Activated T-cell treated with anti-CD3 and anti-CD28 coated beads for 24 hours (primary cell): ENCODE measurements at regions not wholly inside any gene's neighbourhood (a gene's known extent, or its start where the extent isn't known, plus 50 kb on each side); places are given as distances from the start of the nearest gene placed in this dataset.
"Not testable (repeated sequence)": the region's sequence is repeated elsewhere in the genome, so short reads cannot be mapped to it uniquely, and the experiment has no call there.

Experiments
- DNase-seq: peaks from one replicate; pipeline ENCODE4 v3.0.0-alpha.2; 2020; ENCODE audit warnings: low read depth

DNA sequence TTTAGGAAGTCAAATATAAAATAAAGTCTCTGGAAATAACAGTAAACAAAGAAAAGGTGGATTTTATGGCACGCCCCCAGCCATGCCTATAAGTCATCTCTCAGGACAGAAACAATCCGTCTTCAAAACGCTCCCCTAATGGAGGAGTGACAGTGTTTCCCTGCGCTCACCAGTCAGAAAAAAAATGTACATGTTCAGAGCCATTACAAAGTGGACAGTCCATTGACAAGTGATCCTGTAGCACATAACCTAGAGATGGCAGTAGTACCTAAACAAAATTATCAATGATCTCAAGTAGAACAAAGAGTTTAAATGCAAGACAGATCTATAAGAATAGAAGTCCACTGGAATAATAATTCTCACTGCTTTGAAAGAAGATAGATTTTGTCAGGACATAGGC is 891.7 kb upstream of the MIR17HG start:
- no peak for DNase-seq

GRCh38 chr13:90461398-90461797 is 886.1 kb upstream of the MIR17HG start:
- DNase-seq = no peak

DNA sequence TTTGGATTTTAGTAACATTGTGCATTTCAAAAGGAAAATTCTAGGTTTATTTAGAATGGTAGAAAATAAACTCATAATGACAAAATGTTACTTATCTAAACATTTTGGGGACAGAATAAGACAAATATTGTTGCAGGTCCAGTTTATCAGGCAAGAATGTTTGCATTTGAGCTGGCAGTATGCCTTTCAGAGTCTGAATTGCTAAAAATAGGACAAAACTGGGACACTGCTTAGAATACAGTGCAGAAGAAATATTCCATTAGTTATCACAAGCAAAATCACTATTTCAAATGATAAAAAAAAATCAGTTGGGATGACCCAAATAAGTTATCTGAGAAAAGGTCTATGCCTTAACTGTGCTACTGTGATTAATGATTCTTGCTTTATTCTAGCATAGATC is 870.3 kb upstream of the MIR17HG start:
- no peak for DNase-seq

DNA sequence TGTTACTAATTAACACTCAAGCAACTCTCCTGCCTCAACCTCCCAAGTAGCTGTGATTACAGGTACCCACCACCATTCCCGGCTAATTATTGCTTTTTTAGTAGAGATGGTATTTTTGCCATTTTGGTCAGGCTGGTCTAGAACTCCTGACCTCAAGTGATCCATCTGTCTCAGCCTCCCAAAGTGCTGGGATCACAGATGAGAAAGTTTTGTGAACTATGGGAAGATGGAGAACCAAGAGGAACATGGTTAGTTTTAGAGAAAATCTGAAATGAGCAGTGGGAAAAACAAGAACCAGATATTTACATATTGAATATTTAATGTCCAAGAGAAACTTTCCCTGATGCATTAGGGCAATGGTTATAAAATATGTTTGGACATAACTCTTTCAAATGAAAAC is 863.6 kb upstream of the MIR17HG start:
- DNase-seq = no peak

DNA sequence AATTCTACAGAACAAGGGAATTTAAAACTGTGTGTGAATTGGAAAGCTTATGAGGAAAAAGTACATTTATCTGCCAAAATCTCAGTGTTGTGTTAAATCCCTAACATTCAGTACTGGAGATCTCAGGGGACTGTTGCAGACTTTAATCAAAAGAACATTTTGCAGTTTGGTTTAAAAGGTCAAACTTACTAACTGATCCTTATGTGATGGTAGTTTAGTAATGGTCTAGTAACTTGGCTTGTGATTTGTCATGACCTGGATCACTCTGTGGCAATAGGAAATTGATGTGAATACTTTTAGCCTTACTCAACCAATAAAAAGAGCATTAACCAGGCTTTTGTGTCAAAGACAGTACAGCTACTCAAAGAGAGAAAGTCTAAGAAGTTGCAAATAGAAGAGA is 862.1 kb upstream of the MIR17HG start:
- DNase-seq = no peak

- no peak for DNase-seq
These were observed 854.6 kb upstream of the MIR17HG start for GRCh38 chr13:90492872-90493271.

DNA sequence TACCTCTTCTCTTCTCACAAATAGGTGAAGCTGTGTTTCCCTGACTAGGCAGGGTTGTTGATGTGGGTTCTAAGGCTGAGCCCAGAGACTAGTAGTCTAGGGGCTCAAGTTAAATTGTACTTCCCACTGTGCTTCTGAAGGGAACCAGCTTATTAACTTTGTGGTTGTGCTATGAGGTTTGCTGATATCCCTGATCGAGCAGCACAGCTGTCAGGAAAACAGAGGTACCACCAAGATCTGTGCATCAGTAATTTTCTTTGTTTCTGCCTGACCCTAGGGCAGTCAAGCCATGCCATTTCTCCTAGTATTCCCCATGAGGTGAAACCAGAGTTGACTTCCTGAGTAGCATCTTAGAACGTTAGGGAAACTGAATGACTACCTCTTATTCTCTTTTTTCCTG is 853.8 kb upstream of the MIR17HG start:
- no peak for DNase-seq

- not testable (repeated sequence) for DNase-seq
These were observed 852.6 kb upstream of the MIR17HG start for GRCh38 chr13:90494849-90495248.

DNA sequence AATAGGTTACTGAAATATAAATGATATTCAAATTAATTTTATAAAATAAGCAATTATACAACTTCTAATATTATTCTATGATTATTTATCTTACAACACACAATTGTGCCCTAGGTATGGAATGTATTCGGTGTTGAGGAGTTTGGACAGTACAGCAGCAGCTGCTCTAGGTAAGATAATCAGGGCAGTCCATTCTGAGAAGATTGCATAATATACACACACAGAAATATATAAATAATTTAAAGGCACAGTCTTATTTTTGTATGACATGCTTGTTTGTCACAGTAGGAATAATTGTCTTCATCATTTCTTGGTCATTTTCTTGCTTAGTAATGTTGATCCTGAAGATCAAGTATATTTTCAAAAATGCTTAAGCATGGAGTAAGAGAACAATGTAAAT is 849.4 kb upstream of the MIR17HG start:
- DNase-seq = no peak

GRCh38 chr13:90498816-90499215 is 848.7 kb upstream of the MIR17HG start:
- DNase-seq = no peak

DNA sequence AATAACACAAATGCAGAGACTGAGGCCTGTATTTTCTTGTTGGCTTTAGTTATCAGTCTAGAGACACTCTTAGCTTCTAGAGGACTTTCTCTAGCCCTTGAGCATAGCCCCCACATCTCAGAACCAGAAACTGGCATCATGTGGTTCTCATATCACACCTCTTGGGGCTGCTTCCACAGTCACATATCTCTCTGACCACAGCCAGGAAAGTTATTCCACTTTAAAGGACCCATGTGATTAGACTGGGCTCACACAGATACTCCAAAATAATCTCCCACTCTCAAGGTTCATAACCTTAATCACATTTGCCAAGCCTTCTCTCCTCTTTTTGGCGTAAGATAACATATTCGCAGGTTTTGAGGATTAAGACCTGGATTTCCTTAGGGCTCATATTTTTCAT is 846.9 kb upstream of the MIR17HG start:
- no peak for DNase-seq

- DNase-seq = no peak
These were observed 845.3 kb upstream of the MIR17HG start for GRCh38 chr13:90502153-90502552.

DNA sequence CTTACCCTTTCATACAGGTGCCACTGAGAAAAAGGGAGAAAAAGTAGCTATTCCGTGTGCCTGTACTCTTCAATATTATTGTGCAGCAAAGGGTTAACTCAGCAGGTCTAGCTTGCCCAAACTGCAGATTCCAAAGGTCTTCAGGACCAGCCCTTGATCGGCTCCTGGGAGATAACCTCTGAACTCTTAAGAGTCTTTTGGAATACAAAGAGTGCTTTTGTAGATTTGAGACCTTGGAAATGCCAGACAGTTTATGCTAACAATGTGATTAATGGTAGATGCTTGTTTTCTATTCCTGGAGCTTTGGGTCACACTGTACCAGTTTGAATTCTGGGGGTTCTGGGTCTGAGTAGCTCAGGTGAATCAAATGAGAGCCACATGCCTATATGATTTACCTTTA is 844.7 kb upstream of the MIR17HG start:
- no peak for DNase-seq

DNA sequence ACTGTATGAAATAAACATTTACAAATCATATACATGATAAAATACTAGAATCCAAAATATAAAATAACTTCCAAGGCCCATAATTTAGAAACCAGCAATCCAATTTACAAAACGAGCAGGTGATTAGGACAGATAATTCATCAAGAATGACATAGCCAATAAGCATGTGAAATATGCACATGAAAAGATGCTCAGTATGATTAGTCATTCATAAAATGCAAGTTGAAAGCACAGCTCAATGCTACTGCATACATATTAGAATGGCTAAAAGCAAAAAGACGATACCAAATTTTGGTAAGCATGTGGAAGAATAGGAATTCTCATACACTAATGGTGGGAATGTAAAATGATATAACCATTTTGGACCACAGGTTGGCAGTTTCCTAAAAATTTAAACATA is 837.2 kb upstream of the MIR17HG start:
- DNase-seq = no peak

DNA sequence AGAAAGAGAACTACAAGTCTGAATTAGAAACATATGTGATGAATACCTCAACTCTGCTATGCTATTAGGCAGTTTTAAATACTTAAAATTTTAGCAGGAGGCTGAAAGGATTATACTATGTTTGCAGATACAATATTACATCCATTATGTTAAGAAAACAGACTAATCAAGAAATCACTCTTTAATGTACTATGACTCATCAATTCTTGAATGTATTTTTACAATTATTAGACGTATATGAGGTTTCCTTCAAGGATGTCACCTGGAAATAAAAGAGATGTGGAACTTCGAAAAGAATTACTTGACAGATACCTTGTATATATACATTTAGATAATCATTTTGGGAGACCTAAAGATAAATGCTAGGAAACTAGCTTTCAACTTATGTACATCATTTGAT is 835.6 kb upstream of the MIR17HG start:
- DNase-seq = no peak

DNA sequence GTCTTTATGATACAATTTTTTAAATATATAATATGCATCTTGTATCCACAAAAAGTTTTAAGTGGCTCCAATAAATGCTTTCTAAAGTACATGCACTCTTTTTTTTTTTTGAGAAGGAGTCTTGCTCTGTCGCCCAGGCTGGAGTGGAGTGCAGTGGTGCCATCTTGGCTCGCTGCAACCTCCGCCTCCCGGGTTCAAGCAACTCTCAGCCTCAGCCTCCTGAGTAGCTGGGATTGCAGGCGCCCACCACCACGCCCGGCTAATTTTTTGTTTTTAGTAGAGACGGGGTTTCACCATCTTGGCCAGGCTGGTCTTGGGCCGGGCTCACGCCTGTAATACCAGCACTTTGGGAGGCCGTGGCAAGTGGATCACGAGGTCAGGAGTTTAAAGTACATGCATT is 832.8 kb upstream of the MIR17HG start:
- not testable (repeated sequence) for DNase-seq

DNA sequence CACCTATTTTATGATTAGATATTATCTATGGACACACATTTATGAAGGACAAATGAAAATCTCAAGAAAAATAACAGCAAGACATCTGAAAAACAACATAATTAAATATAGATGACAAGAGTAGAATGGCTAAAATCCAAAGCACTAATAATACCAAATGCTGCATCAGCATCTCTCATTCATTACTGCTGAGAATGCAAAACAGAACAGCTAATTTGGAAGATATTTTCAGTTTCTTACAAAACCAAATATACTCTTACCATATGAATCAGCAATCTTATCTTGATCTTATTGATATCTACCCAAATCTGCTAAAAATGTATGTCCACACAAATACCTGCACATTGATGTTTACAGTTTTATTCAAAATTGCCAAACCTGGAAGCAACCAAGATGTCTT is 829.1 kb upstream of the MIR17HG start:
- DNase-seq = no peak

DNA sequence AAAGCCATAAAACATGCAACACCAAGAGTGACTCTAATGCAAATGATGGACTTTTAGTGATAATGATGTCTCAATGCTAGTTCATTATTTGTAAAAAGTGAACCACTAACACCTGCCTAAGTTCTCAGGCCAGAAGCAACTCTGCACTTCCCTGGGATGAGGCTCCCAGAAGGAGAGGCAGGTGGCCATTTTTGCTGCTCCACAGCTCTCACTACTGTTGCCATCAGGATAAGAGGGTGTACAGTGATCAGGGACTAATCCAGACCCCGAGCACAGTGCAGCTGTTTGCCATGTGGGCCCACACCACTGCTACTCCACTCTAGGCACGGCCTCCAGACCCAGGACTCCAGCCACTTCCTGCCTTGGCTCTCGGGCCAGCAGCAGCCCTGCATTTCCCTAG is 828.3 kb upstream of the MIR17HG start:
- DNase-seq = no peak

- DNase-seq = no peak
These were observed 820.8 kb upstream of the MIR17HG start for GRCh38 chr13:90526711-90527110.

DNA sequence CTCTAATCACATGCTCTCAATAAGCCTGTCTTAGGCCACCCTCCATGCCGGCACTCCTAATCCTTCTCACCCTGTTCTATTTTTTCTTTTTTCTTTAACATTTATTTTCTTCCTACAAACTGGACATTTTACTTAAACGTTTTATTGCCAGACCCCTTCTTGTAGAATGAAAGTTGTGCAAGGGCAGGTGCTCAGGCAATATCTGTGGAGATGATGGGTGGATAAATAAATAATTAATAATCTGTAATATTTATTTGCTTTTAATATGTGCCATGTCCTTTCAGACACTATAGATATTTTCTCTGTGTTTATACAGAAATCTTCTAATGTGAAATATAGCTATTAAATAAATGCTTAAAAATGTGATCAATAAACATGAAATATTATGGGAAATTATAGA is 815.7 kb upstream of the MIR17HG start:
- no peak for DNase-seq

DNA sequence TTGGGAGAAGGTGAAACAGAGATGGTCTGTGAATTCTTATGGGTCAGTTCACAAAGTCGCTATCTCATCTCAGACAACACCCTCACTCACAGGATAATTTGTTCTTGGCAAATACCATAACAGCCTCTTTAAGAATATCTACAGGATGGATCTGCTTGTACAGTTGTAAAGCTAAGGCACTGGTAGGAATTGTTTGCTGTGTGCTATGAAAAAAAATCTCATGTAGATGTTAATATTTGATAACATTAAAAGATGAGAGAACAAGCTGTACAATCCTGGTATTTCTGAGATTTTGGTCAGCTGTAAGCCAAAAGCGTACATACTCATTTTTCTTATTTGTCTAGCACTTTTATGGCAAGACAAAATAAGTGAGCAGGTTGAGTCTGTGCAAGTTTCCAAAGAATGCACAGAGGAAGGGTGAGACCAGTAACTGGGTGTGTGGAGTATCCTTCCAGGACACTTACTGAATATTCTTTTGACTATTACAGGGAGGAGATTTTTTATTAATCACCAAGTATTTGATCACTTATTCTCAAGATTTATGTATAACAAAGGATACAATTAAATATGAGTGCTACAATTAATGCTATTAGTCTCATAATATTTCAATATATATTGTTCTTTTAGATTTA is 814.5 kb upstream of the MIR17HG start:
- no peak for DNase-seq

DNA sequence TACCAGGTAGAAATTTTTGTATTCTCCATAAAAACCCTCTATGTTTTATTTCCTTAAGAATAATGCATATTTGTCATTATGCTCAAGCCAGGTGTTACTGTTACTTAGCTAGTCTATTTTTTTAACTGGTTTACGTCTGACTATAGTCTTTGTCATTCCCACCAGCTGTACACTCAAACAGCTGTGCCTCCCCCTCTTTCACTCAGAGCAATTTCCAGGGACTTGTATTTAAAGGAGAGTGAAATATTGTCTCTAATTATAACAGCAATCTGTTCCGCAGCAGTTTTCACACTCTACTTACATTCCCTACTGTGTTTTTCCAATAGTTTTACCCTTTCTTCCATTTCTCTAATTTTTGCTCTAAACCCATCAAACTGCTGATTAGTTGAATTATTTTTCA is 813.6 kb upstream of the MIR17HG start:
- no peak for DNase-seq

GRCh38 chr13:90534617-90535370 is 812.7 kb upstream of the MIR17HG start:
- DNase-seq = no peak

GRCh38 chr13:90535421-90535820 is 812.1 kb upstream of the MIR17HG start:
- DNase-seq = no peak
